Adrenal gland (tissue), 5 donors: ENCODE measurements at regions not wholly inside any gene's neighbourhood (a gene's known extent, or its start where the extent isn't known, plus 50 kb on each side); places are given as distances from the start of the nearest gene placed in this dataset.

Experiments used
- POLR2A ChIP-seq, 2 donors: fragments of 450-650 bp; IDR thresholded peaks; one replicate each; pipeline ENCODE4 v1.6.1; 2017; ENCODE audit warnings: antibody characterized with exemption in 2 of 2, mild to moderate bottlenecking in 2 of 2, moderate library complexity in 1 of 2
- TF ChIP-seq, protein P1 (sequence below), 6 experiments: fragments of 450-650 bp in 4 of 6; fragments of 200-600 bp in 2 of 6; sonication (generic) in 1 of 6; IDR thresholded peaks; 1 replicate in 5 of 6; 2 replicates in 1 of 6; pipeline versions ENCODE4 v1.5.1 to v1.8.0; 2016 to 2021; ENCODE audit warnings: antibody characterized with exemption in 6 of 6, mild to moderate bottlenecking in 2 of 6, moderate library complexity in 1 of 6
- donor health status: DM: no; HTN: no; CAD: no.

DNA sequence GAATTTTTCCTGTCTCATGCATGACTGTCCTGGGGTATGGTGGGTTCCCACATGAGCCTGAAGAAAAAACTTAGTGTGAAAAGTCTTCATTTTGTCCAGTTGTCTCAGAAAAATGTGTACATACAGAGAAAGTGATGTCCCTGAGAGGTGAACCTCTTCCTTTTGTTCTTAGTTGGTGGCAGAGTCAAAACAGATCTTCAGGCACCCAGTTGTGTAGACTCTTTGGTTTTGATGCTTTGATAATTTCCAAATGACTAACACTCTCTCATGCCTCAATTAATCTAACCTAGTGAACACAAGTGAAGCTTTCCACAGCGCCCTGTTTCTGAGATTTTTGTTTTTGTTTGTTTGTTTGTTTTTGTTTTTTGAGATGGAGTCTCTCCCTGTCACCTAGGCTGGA, 273.5 kb downstream of the PIK3C3 start:
- TF ChIP-seq, protein P1, sequence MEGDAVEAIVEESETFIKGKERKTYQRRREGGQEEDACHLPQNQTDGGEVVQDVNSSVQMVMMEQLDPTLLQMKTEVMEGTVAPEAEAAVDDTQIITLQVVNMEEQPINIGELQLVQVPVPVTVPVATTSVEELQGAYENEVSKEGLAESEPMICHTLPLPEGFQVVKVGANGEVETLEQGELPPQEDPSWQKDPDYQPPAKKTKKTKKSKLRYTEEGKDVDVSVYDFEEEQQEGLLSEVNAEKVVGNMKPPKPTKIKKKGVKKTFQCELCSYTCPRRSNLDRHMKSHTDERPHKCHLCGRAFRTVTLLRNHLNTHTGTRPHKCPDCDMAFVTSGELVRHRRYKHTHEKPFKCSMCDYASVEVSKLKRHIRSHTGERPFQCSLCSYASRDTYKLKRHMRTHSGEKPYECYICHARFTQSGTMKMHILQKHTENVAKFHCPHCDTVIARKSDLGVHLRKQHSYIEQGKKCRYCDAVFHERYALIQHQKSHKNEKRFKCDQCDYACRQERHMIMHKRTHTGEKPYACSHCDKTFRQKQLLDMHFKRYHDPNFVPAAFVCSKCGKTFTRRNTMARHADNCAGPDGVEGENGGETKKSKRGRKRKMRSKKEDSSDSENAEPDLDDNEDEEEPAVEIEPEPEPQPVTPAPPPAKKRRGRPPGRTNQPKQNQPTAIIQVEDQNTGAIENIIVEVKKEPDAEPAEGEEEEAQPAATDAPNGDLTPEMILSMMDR (IDR thresholded peaks at IDR 0.05) = no peak
- TF ChIP-seq POLR2A (IDR thresholded peaks at IDR 0.05) = no peak
